ENCODE measurements at regions not wholly inside any gene's neighbourhood (a gene's known extent, or its start where the extent isn't known, plus 50 kb on each side); places are given as distances from the start of the nearest gene placed in this dataset.

GRCh38 chr21:19713313-19713712, 1284.9 kb upstream of the NCAM2 start:
- no peak overlapping the region for H3K4me3 Mint-ChIP-seq
- H3K9me3 Mint-ChIP-seq = peaks cover 10 to 13% of the 10 kb centered on the region in 2 donors
- no peak for ATAC-seq (replicated peaks in 1 of 2)
- no peak for DNase-seq
- no peaks in the 10 kb centered on the region for H3K36me3 Mint-ChIP-seq (ENCODE audit: insufficient read depth in 2 of 2)
- no peaks in the 10 kb centered on the region for H3K27me3 Mint-ChIP-seq (ENCODE audit: low read depth)
- H3K4me1 Mint-ChIP-seq (ENCODE audit: low read depth) = no peaks in the 10 kb centered on the region
- H3K27ac Mint-ChIP-seq = no peak overlapping the region

DNA sequence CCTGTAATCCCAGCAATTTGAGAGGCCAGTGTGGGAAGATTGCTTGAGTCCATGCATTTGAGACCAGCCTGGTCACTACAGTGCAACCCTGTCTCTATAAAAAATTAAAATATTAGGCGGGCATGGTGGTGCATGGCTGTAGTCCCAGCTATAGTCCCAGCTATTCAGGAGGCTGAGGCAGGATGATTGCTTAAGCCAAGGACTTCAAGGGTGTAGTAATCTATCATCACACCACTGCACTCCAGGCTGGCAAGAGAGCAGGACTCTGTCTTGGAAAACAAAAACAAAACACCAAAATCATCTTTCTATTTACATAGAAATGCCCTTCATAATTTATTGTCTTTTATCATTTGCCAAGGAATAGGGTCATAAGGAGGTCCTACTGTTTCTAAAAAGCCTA, 1274.1 kb upstream of the NCAM2 start:
- Mint-ChIP-seq H3K27me3 (ENCODE audit: low read depth) (no peaks in the 10 kb centered on the region), H3K27ac (no peak overlapping the region), H3K4me1 (ENCODE audit: low read depth) (no peaks in the 10 kb centered on the region), H3K4me3 (no peak overlapping the region), H3K36me3 (ENCODE audit: insufficient read depth in 2 of 2) (no peaks in the 10 kb centered on the region), H3K9me3 (peaks cover 3 to 6% of the 10 kb centered on the region in 2 donors)
- ATAC-seq (replicated peaks in 1 of 2) = no peak
- DNase-seq = no peak

DNA sequence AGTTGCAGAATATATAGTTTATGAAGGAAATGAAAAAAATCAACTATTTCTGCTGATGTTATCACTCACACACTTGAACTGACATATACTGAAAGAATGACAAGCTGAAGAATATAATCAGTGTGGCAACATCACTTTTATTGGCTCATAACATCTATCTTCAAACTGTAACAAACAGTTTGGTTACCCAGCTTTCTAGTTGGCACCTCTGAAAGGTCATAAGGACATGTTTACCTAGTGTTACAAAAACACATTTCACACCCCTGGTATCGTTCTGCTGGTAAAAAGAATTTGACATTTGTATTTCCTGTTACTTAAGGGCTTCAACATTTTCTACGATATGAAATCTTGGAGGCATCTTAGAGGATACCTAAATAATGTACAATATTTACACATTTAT, 1267.0 kb upstream of the NCAM2 start:
- no peak overlapping the region for H3K4me3 Mint-ChIP-seq
- ATAC-seq (replicated peaks in 1 of 2) = no peak
- H3K27me3 Mint-ChIP-seq (ENCODE audit: low read depth) = no peaks in the 10 kb centered on the region
- H3K27ac Mint-ChIP-seq = no peak overlapping the region
- peaks cover 0 to 4% of the 10 kb centered on the region in 2 donors for H3K36me3 Mint-ChIP-seq (ENCODE audit: insufficient read depth in 2 of 2)
- no peak for DNase-seq
- peaks cover 5 to 8% of the 10 kb centered on the region in 2 donors for H3K9me3 Mint-ChIP-seq
- no peaks in the 10 kb centered on the region for H3K4me1 Mint-ChIP-seq (ENCODE audit: low read depth)

DNA sequence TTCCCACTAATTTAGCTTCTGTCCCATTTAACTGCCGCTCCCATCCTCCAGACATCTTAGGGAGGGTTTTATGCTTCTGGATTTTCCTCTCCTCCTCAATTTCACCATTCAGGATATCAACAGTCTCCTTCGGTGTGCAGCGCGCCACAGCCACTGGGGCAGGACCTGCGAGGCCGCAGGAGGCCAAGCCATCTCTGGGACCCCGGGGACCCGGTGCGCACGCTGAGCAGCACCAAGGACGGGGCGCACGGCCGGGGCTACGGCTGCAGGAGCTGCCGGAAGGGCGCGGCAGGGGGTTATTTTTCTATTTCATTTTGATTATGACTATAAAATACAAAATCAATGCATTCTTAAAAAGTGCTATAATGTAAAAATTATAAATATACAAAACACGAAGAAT, 1238.4 kb upstream of the NCAM2 start:
- Mint-ChIP-seq H3K4me1 (ENCODE audit: low read depth) (no peaks in the 10 kb centered on the region), H3K27me3 (ENCODE audit: low read depth) (no peaks in the 10 kb centered on the region), H3K4me3 (no peak overlapping the region), H3K27ac (no peak overlapping the region), H3K9me3 (peaks cover 3 to 8% of the 10 kb centered on the region in 2 donors), H3K36me3 (ENCODE audit: insufficient read depth in 2 of 2) (no peaks in the 10 kb centered on the region)
- no peak for DNase-seq
- no peak for ATAC-seq (replicated peaks in 1 of 2)

- no peaks in the 10 kb centered on the region for H3K27me3 Mint-ChIP-seq (ENCODE audit: low read depth)
- DNase-seq (no peak), ATAC-seq (replicated peaks in 1 of 2) (no peak)
- peaks cover 0 to 2% of the 10 kb centered on the region in 2 donors for H3K36me3 Mint-ChIP-seq (ENCODE audit: insufficient read depth in 2 of 2)
- H3K4me3 Mint-ChIP-seq = no peak overlapping the region
- H3K27ac Mint-ChIP-seq = no peak overlapping the region
- no peaks in the 10 kb centered on the region for H3K4me1 Mint-ChIP-seq (ENCODE audit: low read depth)
- peaks cover 5 to 12% of the 10 kb centered on the region in 2 donors for H3K9me3 Mint-ChIP-seq
These were observed 1230.7 kb upstream of the NCAM2 start for GRCh38 chr21:19767546-19767945.

DNA sequence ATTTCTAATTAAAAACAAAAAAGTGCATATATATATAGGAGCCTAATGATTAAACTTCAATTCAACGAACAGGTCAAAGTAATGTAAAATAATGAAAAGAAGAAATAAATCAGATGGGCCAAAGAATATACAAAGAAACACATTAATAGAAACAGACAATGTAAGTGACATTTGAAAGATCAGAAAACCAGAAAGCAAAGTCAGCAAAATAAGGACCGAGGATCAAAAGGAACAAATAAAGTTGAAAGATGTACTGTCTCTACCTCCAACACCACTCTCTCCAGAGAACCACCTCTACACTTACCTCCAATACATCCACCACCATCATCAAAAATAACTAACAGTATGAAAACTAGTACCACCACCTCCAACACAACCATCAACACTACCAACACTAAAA, 1226.3 kb upstream of the NCAM2 start:
- no peak for DNase-seq
- Mint-ChIP-seq H3K9me3 (peaks cover 7 to 12% of the 10 kb centered on the region in 2 donors), H3K36me3 (ENCODE audit: insufficient read depth in 2 of 2) (peaks cover 0 to 2% of the 10 kb centered on the region in 2 donors), H3K4me1 (ENCODE audit: low read depth) (no peaks in the 10 kb centered on the region), H3K27ac (no peak overlapping the region), H3K4me3 (no peak overlapping the region), H3K27me3 (ENCODE audit: low read depth) (no peaks in the 10 kb centered on the region)
- no peak for ATAC-seq (replicated peaks in 1 of 2)

- no peak overlapping the region for H3K4me3 Mint-ChIP-seq
- no peak for DNase-seq
- no peak for ATAC-seq (replicated peaks in 1 of 2)
- no peaks in the 10 kb centered on the region for H3K4me1 Mint-ChIP-seq (ENCODE audit: low read depth)
- H3K9me3 Mint-ChIP-seq = peaks cover 9 to 14% of the 10 kb centered on the region in 2 donors
- H3K27me3 Mint-ChIP-seq (ENCODE audit: low read depth) = no peaks in the 10 kb centered on the region
- no peak overlapping the region for H3K27ac Mint-ChIP-seq
- peaks cover 1 to 2% of the 10 kb centered on the region in 2 donors for H3K36me3 Mint-ChIP-seq (ENCODE audit: insufficient read depth in 2 of 2)
These were observed 1222.1 kb upstream of the NCAM2 start for GRCh38 chr21:19776076-19776475.

DNA sequence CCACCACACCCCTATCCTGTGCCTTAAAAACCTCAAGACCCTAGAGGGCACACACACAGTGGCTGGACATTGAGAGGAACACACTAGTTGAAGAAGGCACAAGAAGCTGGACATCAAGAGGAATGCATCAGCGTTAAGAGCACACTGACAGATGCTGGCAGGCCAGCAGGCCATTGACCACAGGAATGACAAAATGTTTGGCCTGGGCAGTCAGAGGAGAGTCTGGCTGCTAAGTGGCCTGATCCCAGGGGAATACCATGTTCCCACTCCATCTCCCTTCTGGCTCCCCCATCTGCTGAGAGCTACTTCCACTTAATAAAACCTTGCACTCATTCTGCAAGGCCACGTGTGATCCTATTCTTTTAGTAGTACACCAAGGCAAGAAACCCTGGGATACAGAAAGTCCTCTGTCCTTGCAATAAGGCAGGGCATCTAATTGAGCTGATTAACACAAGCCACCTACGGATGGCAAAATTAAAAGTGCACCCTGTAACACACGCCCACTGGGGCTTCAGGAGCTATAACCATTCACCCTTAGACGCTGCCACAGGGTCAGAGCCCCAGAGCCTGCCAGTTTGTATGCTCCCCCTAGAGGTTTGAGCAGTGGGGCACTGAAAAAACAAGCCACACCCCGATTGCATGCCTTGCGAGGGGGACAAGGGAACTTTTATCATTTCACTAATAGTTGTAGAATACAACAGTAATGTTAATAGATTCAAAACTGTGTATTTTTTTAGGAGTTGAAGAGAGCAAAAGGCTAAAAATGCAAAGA, 1216.1 kb upstream of the NCAM2 start:
- peaks cover 2 to 14% of the 10 kb centered on the region in 2 donors for H3K9me3 Mint-ChIP-seq
- peaks cover 0 to 1% of the 10 kb centered on the region in 2 donors for H3K36me3 Mint-ChIP-seq (ENCODE audit: insufficient read depth in 2 of 2)
- no peak overlapping the region for H3K27ac Mint-ChIP-seq
- no peaks in the 10 kb centered on the region for H3K4me1 Mint-ChIP-seq (ENCODE audit: low read depth)
- no peaks in the 10 kb centered on the region for H3K27me3 Mint-ChIP-seq (ENCODE audit: low read depth)
- no peak for ATAC-seq (replicated peaks in 1 of 2)
- H3K4me3 Mint-ChIP-seq = no peak overlapping the region
- DNase-seq = no peak

DNA sequence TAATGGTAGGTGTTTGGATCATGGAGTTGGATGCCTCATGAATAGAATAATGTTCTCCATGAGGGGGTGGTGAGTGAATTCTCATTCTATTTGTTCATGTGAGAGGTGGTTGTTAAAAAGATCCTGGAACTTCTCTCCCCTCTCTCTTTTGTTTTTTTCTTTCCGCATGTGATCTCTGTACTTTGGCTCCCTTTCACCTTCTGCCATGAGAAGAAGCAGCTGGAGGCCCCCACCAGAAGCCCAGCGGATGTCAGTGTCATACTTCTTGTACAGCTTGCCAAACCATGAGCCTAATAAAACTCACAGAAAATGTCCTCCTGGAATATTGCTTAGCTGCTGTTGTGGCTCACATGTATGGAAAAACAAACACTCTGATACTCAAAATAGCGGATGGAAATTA, 1212.3 kb upstream of the NCAM2 start:
- ATAC-seq (replicated peaks in 1 of 2) (no peak), DNase-seq (no peak)
- Mint-ChIP-seq H3K4me3 (no peak overlapping the region), H3K27ac (no peak overlapping the region), H3K36me3 (ENCODE audit: insufficient read depth in 2 of 2) (no peaks in the 10 kb centered on the region), H3K9me3 (peaks cover 2 to 10% of the 10 kb centered on the region in 2 donors), H3K4me1 (ENCODE audit: low read depth) (no peaks in the 10 kb centered on the region), H3K27me3 (ENCODE audit: low read depth) (no peaks in the 10 kb centered on the region)

- Mint-ChIP-seq H3K27me3 (ENCODE audit: low read depth) (no peaks in the 10 kb centered on the region), H3K27ac (no peak overlapping the region), H3K36me3 (ENCODE audit: insufficient read depth in 2 of 2) (no peaks in the 10 kb centered on the region), H3K4me1 (ENCODE audit: low read depth) (no peaks in the 10 kb centered on the region), H3K4me3 (no peak overlapping the region), H3K9me3 (peaks cover 3 to 12% of the 10 kb centered on the region in 2 donors)
- DNase-seq (no peak), ATAC-seq (replicated peaks in 1 of 2) (no peak)
These were observed 1206.2 kb upstream of the NCAM2 start for GRCh38 chr21:19792004-19792403.

DNA sequence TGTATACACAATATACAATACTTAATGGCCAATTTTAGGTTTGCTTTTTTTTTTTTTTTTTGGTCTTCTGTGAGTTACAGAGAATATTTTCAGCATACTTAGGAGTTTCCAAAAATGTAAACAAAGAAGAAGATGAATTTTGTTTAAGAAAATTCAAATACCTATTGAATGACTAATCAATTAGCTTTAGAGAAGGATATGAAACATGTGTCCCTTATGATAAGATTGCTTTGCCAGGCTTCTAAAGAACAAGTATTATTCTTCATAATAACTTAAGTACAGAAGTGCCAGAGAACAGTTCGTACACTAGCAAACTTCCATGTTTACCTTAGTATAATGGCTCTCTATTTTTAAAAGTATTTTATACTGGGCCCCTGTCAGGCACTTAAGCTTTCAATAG, 1191.0 kb upstream of the NCAM2 start:
- Mint-ChIP-seq H3K4me1 (ENCODE audit: low read depth) (no peaks in the 10 kb centered on the region), H3K4me3 (no peak overlapping the region), H3K27ac (no peak overlapping the region), H3K9me3 (peaks cover 3 to 5% of the 10 kb centered on the region in 2 donors), H3K36me3 (ENCODE audit: insufficient read depth in 2 of 2) (no peaks in the 10 kb centered on the region), H3K27me3 (ENCODE audit: low read depth) (no peaks in the 10 kb centered on the region)
- DNase-seq = no peak
- no peak for ATAC-seq (replicated peaks in 1 of 2)

DNA sequence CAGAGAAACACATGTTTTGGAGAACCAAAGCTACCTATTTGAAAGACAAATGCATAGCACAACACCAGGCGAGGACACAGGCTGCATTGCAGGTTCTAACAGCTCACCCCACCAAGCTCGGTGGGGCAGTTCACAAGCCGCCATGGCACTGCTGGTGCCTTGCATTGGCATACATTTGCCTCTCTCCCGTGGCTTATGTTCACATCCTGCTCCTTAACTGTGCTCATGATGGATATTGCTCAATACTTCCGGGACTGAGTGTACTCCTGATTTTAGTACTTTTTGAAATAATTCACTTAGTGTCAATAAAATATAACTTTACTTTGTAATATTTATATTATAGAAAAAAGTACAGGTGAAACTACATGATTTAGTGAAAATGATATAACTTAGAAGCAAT, 1187.4 kb upstream of the NCAM2 start:
- Mint-ChIP-seq H3K4me1 (ENCODE audit: low read depth) (no peaks in the 10 kb centered on the region), H3K36me3 (ENCODE audit: insufficient read depth in 2 of 2) (peaks cover 0 to 3% of the 10 kb centered on the region in 2 donors), H3K27ac (no peak overlapping the region), H3K9me3 (peaks cover 7 to 12% of the 10 kb centered on the region in 2 donors), H3K4me3 (no peak overlapping the region), H3K27me3 (ENCODE audit: low read depth) (no peaks in the 10 kb centered on the region)
- no peak for DNase-seq
- ATAC-seq (replicated peaks in 1 of 2) = no peak

- ATAC-seq (replicated peaks in 1 of 2) (no peak), DNase-seq (no peak)
- Mint-ChIP-seq H3K27ac (no peak overlapping the region), H3K4me1 (ENCODE audit: low read depth) (no peaks in the 10 kb centered on the region), H3K9me3 (peaks cover 5 to 13% of the 10 kb centered on the region in 2 donors), H3K4me3 (no peak overlapping the region), H3K27me3 (ENCODE audit: low read depth) (no peaks in the 10 kb centered on the region), H3K36me3 (ENCODE audit: insufficient read depth in 2 of 2) (no peaks in the 10 kb centered on the region)
These were observed 1167.8 kb upstream of the NCAM2 start for GRCh38 chr21:19830446-19830845.

DNA sequence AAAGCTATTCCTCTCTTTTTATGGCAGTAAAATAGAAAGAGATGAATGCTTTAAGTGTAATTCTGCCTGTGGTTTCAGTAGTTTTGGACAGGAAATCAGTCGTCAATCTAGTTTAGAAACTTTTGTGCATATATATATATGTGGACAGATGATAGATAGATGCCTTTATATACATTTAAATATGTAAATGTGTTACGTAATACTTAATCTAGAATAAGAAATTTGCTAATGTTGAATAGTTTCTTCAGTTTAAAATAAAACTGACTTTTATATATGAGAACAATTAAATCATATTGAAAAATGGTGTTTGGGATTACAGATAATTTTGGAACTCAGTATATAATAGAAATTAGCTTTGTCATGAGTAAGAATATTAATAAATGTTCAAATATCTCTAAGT, 1165.7 kb upstream of the NCAM2 start:
- no peak overlapping the region for H3K27ac Mint-ChIP-seq
- H3K4me3 Mint-ChIP-seq = no peak overlapping the region

More for the DNA sequence above, 1165.7 kb upstream of the NCAM2 start:
- DNase-seq = no peak
- Mint-ChIP-seq H3K27me3 (ENCODE audit: low read depth) (no peaks in the 10 kb centered on the region), H3K36me3 (ENCODE audit: insufficient read depth in 2 of 2) (no peaks in the 10 kb centered on the region), H3K4me1 (ENCODE audit: low read depth) (no peaks in the 10 kb centered on the region), H3K9me3 (peaks cover 4 to 16% of the 10 kb centered on the region in 2 donors)
- ATAC-seq (replicated peaks in 1 of 2) = no peak
